Spleen (tissue), 7 donors: ENCODE measurements at regions not wholly inside any gene's neighbourhood (a gene's known extent, or its start where the extent isn't known, plus 50 kb on each side); places are given as distances from the start of the nearest gene placed in this dataset.

Experiments
- POLR2A ChIP-seq, 3 donors: fragments of 450-650 bp; IDR thresholded peaks; one replicate each; pipeline ENCODE4 v1.5.1; 2017; ENCODE audit warnings: antibody characterized with exemption in 3 of 3, mild to moderate bottlenecking in 1 of 3
- POLR2AphosphoS5 ChIP-seq, 3 donors: sonication (generic); formaldehyde crosslinking; IDR thresholded peaks; one replicate each; pipeline ENCODE4 v1.5.1; 2017; ENCODE audit warnings: antibody characterized with exemption in 3 of 3
- TF ChIP-seq, protein P1 (sequence below), 11 experiments: fragments of 200-600 bp in 7 of 11; fragments of 450-650 bp in 4 of 11; sonication (generic) in 4 of 11; IDR thresholded peaks in 8 of 11; conservative IDR thresholded peaks in 3 of 11; 1 replicate in 7 of 11; 2 replicates in 4 of 11; pipeline versions ENCODE4 v1.4.0 to v1.8.0; 2016 to 2021; ENCODE audit warnings: antibody characterized with exemption in 11 of 11, inconsistent platforms in 4 of 11, mild to moderate bottlenecking in 1 of 11
- donor health status: DM: no; HTN: no; CAD: no; lungs with moderate emphysema.
- donor health status: DM: no; HTN: no; CAD: no.
- donor health status: DM: no; HTN: no; CAD: no.

DNA sequence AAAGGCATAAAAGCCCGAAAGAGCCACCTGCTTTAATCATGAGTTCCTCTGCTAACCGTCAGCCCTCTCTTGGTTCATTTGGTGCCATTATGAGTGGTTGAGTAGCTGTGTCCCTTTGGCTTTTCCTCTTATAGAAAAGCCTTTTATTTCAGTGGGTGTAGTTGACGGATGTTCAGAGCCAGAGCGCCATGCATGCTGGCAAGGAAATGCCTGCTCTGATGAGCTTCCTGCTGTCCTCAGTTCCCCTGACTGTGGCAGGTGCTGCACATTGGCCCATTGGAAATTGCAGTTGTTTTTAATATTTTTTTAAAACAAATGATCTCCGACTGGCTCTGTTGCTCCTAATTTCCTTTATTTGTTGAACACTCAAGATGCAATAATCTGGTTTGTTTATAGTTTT, 77.3 kb upstream of the LIMCH1 start:
- TF ChIP-seq POLR2A (IDR thresholded peaks at IDR 0.05) = no peak
- TF ChIP-seq, protein P1, sequence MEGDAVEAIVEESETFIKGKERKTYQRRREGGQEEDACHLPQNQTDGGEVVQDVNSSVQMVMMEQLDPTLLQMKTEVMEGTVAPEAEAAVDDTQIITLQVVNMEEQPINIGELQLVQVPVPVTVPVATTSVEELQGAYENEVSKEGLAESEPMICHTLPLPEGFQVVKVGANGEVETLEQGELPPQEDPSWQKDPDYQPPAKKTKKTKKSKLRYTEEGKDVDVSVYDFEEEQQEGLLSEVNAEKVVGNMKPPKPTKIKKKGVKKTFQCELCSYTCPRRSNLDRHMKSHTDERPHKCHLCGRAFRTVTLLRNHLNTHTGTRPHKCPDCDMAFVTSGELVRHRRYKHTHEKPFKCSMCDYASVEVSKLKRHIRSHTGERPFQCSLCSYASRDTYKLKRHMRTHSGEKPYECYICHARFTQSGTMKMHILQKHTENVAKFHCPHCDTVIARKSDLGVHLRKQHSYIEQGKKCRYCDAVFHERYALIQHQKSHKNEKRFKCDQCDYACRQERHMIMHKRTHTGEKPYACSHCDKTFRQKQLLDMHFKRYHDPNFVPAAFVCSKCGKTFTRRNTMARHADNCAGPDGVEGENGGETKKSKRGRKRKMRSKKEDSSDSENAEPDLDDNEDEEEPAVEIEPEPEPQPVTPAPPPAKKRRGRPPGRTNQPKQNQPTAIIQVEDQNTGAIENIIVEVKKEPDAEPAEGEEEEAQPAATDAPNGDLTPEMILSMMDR (IDR thresholded peaks at IDR 0.05 in 8 of 11, conservative IDR thresholded peaks at IDR 0.05 in 3 of 11) = no peak
- peak in 1 of 3 donors; percentile 5 for TF ChIP-seq POLR2AphosphoS5 (IDR thresholded peaks at IDR 0.05)
